K562 (cell line): ENCODE measurements at regions not wholly inside any gene's neighbourhood (a gene's known extent, or its start where the extent isn't known, plus 50 kb on each side); places are given as distances from the start of the nearest gene placed in this dataset.

Experiments used
- ATAC-seq: fragments of 200-7000 bp; cut with Tn5 transposase; 3 replicates; pipeline ENCODE4 v1.9.1; 2020; ENCODE audit warnings: moderate library complexity
- BruUV-seq: library from RNA; stranded (reverse); fragments of 400-500 nt; replicated peaks from 2 replicates; lab custom pipeline; 2021; lab: Mats Ljungman, UMichigan
- CTCF ChIA-PET: fragments of 300-600 bp; formaldehyde crosslinking; extraction: SDS; loops from one replicate; lab custom pipeline; 2021; ENCODE audit warnings: low intra/inter-chr PET ratio; lab: Yijun Ruan, JAX
- POLR2A ChIA-PET: fragments of 300-600, 350-650 bp; sonication (Branson Sonifier 250); formaldehyde crosslinking; extraction: SDS; loops from one replicate; lab custom pipeline; 2021; ENCODE audit warnings: antibody characterized with exemption, inconsistent platforms; lab: Yijun Ruan, JAX
- DNase-seq, 4 experiments: peaks; one replicate each; pipeline versions ENCODE4 v3.0.0 to v3.0.0-alpha.2; 2011 to 2018; ENCODE audit warnings: low spot score in 3 of 4, mixed read lengths in 3 of 4; ENCODE audit errors: extremely low read depth in 1 of 4
- FAIRE-seq: peaks from 2 replicates; lab custom pipeline; 2011; peaks lifted over from hg19 to GRCh38; lab: Jason Lieb, UNC
- H2AFZ ChIP-seq: 2 replicates; pipeline ENCODE4 v1.6.0; 2011; ENCODE audit warnings: low read depth, low read length, control low read depth, inconsistent platforms
- H3K27ac ChIP-seq: fragments of 200-600 bp; 3 replicates; pipeline ENCODE4 v1.8.0; 2011; ENCODE audit warnings: low read depth, mild to moderate bottlenecking, control low read depth, inconsistent platforms, low read length, moderate library complexity, mixed read lengths; ENCODE audit errors: extremely low read depth
- H3K27me3 ChIP-seq, 2 experiments: fragments of 300-600 bp in 1 of 2; 2 replicates in 1 of 2; 3 replicates in 1 of 2; pipeline versions ENCODE4 v1.6.0 to v1.8.0; 2011; ENCODE audit warnings: inconsistent platforms in 2 of 2, low read length in 2 of 2, mild to moderate bottlenecking in 1 of 2, mixed read lengths in 1 of 2, moderate library complexity in 1 of 2; ENCODE audit not compliant: control insufficient read depth in 2 of 2, insufficient read depth in 2 of 2
- H3K36me3 ChIP-seq: fragments of 300-600 bp; 3 replicates; pipeline ENCODE4 v1.8.0; 2011; ENCODE audit warnings: mild to moderate bottlenecking, low read length, inconsistent platforms; ENCODE audit not compliant: control insufficient read depth, insufficient read depth
- H3K4me1 ChIP-seq, 2 experiments: fragments of 200-600 bp in 1 of 2; replicated peaks in 1 of 2; 2 replicates in 1 of 2; 3 replicates in 1 of 2; pipeline versions ENCODE4 v1.5.1 to v1.8.0; 2011; ENCODE audit warnings: inconsistent platforms in 2 of 2, low read length in 2 of 2, mild to moderate bottlenecking in 1 of 2, mixed read lengths in 1 of 2, moderate library complexity in 1 of 2; ENCODE audit not compliant: control insufficient read depth in 2 of 2, insufficient read depth in 2 of 2
- H3K4me2 ChIP-seq: 2 replicates; pipeline ENCODE4 v1.6.1; 2011; ENCODE audit warnings: low read length, control low read depth, inconsistent platforms, mixed read lengths; ENCODE audit not compliant: insufficient read depth
- H3K4me3 ChIP-seq: fragments of 200-600 bp; sonication (generic), shearing (Covaris generic); 2 replicates; pipeline ENCODE4 v1.5.1; 2016; ENCODE audit warnings: control low read depth, inconsistent platforms
- H3K79me2 ChIP-seq: fragments of 200-600 bp; 3 replicates; pipeline ENCODE4 v1.8.0; 2011; ENCODE audit warnings: low read length, inconsistent platforms; ENCODE audit not compliant: control insufficient read depth, insufficient read depth
- H3K9ac ChIP-seq, 2 experiments: 2 replicates each; pipeline versions ENCODE4 v1.6.0 to v1.6.1; 2011; ENCODE audit warnings: low read depth in 2 of 2, low read length in 2 of 2, control low read depth in 1 of 2, inconsistent platforms in 1 of 2, mild to moderate bottlenecking in 1 of 2, mixed read lengths in 1 of 2; ENCODE audit not compliant: insufficient read depth in 1 of 2
- H3K9me1 ChIP-seq: one replicate; pipeline ENCODE4 v1.6.0; 2011; ENCODE audit warnings: inconsistent platforms, mild to moderate bottlenecking, low read length, moderate library complexity; ENCODE audit not compliant: control insufficient read depth, insufficient read depth
- H3K9me3 ChIP-seq: replicated peaks from 2 replicates; pipeline ENCODE4 v1.5.1; 2011; ENCODE audit warnings: low read depth, low read length, inconsistent platforms; ENCODE audit not compliant: control insufficient read depth, insufficient read depth
- H4K20me1 ChIP-seq: replicated peaks from 2 replicates; pipeline ENCODE4 v1.6.1; 2011; ENCODE audit warnings: low read length, inconsistent platforms, mixed read lengths; ENCODE audit not compliant: control insufficient read depth, insufficient read depth
- ARHGAP35 ChIP-seq: fragments of 450-650 bp; IDR thresholded peaks from 2 replicates; pipeline ENCODE4 v1.6.1; 2018; ENCODE audit not compliant: partially characterized antibody
- CBX8 ChIP-seq: fragments of 200-600 bp; sonication (generic); IDR thresholded peaks from 2 replicates; pipeline ENCODE4 v1.6.1; 2012; ENCODE audit warnings: borderline replicate concordance, mixed run types, low read depth, mild to moderate bottlenecking, moderate library complexity, mixed read lengths, low read length, control low read depth, inconsistent platforms; ENCODE audit not compliant: poor library complexity, severe bottlenecking; ENCODE audit errors: extremely low read depth
- CEBPB ChIP-seq: fragments of 450-650 bp; IDR thresholded peaks from 2 replicates; pipeline ENCODE4 v1.6.1; 2016; ENCODE audit warnings: missing genetic modification characterization, missing compliant biosample characterization
- FOSL1 ChIP-seq: fragments of 200-800 bp; sonication (Bioruptor generic); conservative IDR thresholded peaks from 2 replicates; pipeline ENCODE4 v1.6.1; 2016; ENCODE audit warnings: missing genetic modification characterization, missing compliant biosample characterization
- ILF3 ChIP-seq: fragments of 450-650 bp; IDR thresholded peaks from 2 replicates; pipeline ENCODE4 v1.6.1; 2018; ENCODE audit warnings: antibody characterized with exemption, mild to moderate bottlenecking, moderate library complexity, borderline replicate concordance
- MCM7 ChIP-seq, 2 experiments: fragments of 450-650 bp; IDR thresholded peaks; 2 replicates each; pipeline ENCODE4 v1.6.1; 2016 to 2018
- NFYB ChIP-seq: IDR thresholded peaks from 2 replicates; pipeline ENCODE4 v1.6.1; 2011; ENCODE audit warnings: mild to moderate bottlenecking, moderate library complexity; ENCODE audit not compliant: insufficient read length; ENCODE audit errors: extremely low read depth
- NRF1 ChIP-seq, 2 experiments: fragments of 450-650 bp; IDR thresholded peaks in 1 of 2; conservative IDR thresholded peaks in 1 of 2; 2 replicates each; pipeline ENCODE4 v1.6.1; 2014; ENCODE audit warnings: mild to moderate bottlenecking in 2 of 2
- PCBP1 ChIP-seq: fragments of 200-400 bp; formaldehyde crosslinking; IDR thresholded peaks from 2 replicates; pipeline ENCODE4 v1.6.1; 2018; ENCODE audit warnings: mild to moderate bottlenecking, low read depth, low read length; ENCODE audit not compliant: poor library complexity, severe bottlenecking
- RB1 ChIP-seq: fragments of 450-650 bp; IDR thresholded peaks from 2 replicates; pipeline ENCODE4 v1.6.1; 2017; ENCODE audit warnings: low read depth, mild to moderate bottlenecking
- RBM22 ChIP-seq: fragments of 200-400 bp; formaldehyde crosslinking; IDR thresholded peaks from 2 replicates; pipeline ENCODE4 v1.6.1; 2018; ENCODE audit warnings: low read length, low read depth; ENCODE audit not compliant: poor library complexity, severe bottlenecking
- ZBTB49 ChIP-seq: sonication (generic); formaldehyde crosslinking; IDR thresholded peaks from 2 replicates; pipeline ENCODE4 v1.8.0; 2022; ENCODE audit warnings: missing genetic modification reagents, mild to moderate bottlenecking, borderline replicate concordance
- ZC3H8 ChIP-seq: fragments of 450-650 bp; IDR thresholded peaks from 2 replicates; pipeline ENCODE4 v1.6.1; 2017
- ZNF140 ChIP-seq: fragments of 250-450 bp; sonication (Bioruptor Pico); IDR thresholded peaks from 2 replicates; pipeline ENCODE4 v1.8.0; 2021; ENCODE audit warnings: moderate library complexity, mild to moderate bottlenecking, inconsistent platforms
- ZNF586 ChIP-seq: fragments of 450-650 bp; formaldehyde crosslinking; conservative IDR thresholded peaks from 2 replicates; pipeline ENCODE4 v1.4.0; 2020; ENCODE audit warnings: mild to moderate bottlenecking, moderate library complexity
- WGBS: fragments of 100-300 bp; shearing (Covaris generic); methylation state at CpG from one replicate; pipeline ENCODE4 v1.1.6; 2016; ENCODE audit warnings: low coverage, mixed read lengths; ENCODE audit not compliant: insufficient coverage; ENCODE audit errors: missing lambda C conversion rate; 5-methylcytosine and 5-hydroxymethylcytosine counted together
- in situ Hi-C: fragments of 300-500 bp; cut with MboI; formaldehyde crosslinking; loops from 4 replicates; pipeline ENCODE4 v1.15.0; 2018; ENCODE audit warnings: inconsistent platforms, mixed read lengths
- intact Hi-C: fragments of 100-400 bp; cut with micrococcal nuclease; formaldehyde crosslinking; loops from 2 replicates; pipeline ENCODE4 v1.14.2; 2022
- TF ChIP-seq, protein P1 (sequence below): fragments of 250-450 bp; sonication (Bioruptor Pico); IDR thresholded peaks from 2 replicates; pipeline ENCODE4 v1.5.0; 2021
- TF ChIP-seq, protein P2 (sequence below): sonication (generic); formaldehyde crosslinking; IDR thresholded peaks from 2 replicates; pipeline ENCODE4 v1.8.1; 2023; ENCODE audit warnings: mild to moderate bottlenecking, missing genetic modification reagents

- Histone ChIP-seq H3K4me2 (no peak overlapping the region), H3K27me3 (no peaks in the 10 kb centered on the region), H3K9me3 (no peaks in the 10 kb centered on the region), H3K36me3 (no peaks in the 10 kb centered on the region), H3K27ac (no peak overlapping the region), H3K4me3 (no peak overlapping the region), H3K9me1 (no peaks in the 10 kb centered on the region), H2AFZ (no peak overlapping the region), H3K9ac (no peak overlapping the region), H4K20me1 (no peaks in the 10 kb centered on the region), H3K79me2 (no peaks in the 10 kb centered on the region), H3K4me1 (no peaks in the 10 kb centered on the region)
- FAIRE-seq (no peak), ATAC-seq (no peak), DNase-seq (no peak)
- in situ Hi-C loops (no loop called here), intact Hi-C loops (no loop called here)
- BruUV-seq: no TSS peak
- WGBS: 0% methylated on average over 3 of the region's 3 CpGs
- POLR2A ChIA-PET: no interaction called here
- CTCF ChIA-PET: no interaction called here
- no peak for TF ChIP-seq ZNF140 (CRISPR knock-in tag)
- TF ChIP-seq CBX8: no peak
- TF ChIP-seq ZC3H8: no peak
- no peak for TF ChIP-seq CEBPB
- TF ChIP-seq ZBTB49 (CRISPR knock-in tag): no peak
- no peak for TF ChIP-seq NFYB
- TF ChIP-seq MCM7 (IDR thresholded peaks at IDR 0.05): no peak
- TF ChIP-seq, protein P1, sequence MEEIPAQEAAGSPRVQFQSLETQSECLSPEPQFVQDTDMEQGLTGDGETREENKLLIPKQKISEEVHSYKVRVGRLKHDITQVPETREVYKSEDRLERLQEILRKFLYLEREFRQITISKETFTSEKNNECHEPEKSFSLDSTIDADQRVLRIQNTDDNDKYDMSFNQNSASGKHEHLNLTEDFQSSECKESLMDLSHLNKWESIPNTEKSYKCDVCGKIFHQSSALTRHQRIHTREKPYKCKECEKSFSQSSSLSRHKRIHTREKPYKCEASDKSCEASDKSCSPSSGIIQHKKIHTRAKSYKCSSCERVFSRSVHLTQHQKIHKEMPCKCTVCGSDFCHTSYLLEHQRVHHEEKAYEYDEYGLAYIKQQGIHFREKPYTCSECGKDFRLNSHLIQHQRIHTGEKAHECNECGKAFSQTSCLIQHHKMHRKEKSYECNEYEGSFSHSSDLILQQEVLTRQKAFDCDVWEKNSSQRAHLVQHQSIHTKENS (CRISPR knock-in tag): no peak
- TF ChIP-seq ARHGAP35: no peak
- no peak for TF ChIP-seq PCBP1
- no peak for TF ChIP-seq FOSL1 (tag)
- no peak for TF ChIP-seq NRF1 (conservative IDR thresholded peaks at IDR 0.05 in 1 of 2, IDR thresholded peaks at IDR 0.05 in 1 of 2)
- TF ChIP-seq ZNF586 (CRISPR knock-in tag): no peak
- TF ChIP-seq RB1: no peak
- no peak for TF ChIP-seq RBM22
- no peak for TF ChIP-seq ILF3
- TF ChIP-seq, protein P2, sequence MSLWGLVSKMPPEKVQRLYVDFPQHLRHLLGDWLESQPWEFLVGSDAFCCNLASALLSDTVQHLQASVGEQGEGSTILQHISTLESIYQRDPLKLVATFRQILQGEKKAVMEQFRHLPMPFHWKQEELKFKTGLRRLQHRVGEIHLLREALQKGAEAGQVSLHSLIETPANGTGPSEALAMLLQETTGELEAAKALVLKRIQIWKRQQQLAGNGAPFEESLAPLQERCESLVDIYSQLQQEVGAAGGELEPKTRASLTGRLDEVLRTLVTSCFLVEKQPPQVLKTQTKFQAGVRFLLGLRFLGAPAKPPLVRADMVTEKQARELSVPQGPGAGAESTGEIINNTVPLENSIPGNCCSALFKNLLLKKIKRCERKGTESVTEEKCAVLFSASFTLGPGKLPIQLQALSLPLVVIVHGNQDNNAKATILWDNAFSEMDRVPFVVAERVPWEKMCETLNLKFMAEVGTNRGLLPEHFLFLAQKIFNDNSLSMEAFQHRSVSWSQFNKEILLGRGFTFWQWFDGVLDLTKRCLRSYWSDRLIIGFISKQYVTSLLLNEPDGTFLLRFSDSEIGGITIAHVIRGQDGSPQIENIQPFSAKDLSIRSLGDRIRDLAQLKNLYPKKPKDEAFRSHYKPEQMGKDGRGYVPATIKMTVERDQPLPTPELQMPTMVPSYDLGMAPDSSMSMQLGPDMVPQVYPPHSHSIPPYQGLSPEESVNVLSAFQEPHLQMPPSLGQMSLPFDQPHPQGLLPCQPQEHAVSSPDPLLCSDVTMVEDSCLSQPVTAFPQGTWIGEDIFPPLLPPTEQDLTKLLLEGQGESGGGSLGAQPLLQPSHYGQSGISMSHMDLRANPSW: no peak
Measured at GRCh38 chr1:189628857-189629256, 848.8 kb downstream of the BRINP3 start.
